Nephron (organoid): ENCODE measurements at regions not wholly inside any gene's neighbourhood (a gene's known extent, or its start where the extent isn't known, plus 50 kb on each side); places are given as distances from the start of the nearest gene placed in this dataset.

Experiments
- H3K27ac Mint-ChIP-seq, 3 experiments: 2 replicates each; pipeline ENCODE4 v1.8.0; 2020; ENCODE audit warnings: mixed read lengths in 3 of 3, mild to moderate bottlenecking in 2 of 3, moderate library complexity in 1 of 3
- H3K27me3 Mint-ChIP-seq: 2 replicates; pipeline ENCODE4 v1.8.0; 2021; ENCODE audit warnings: low read depth, mild to moderate bottlenecking, moderate library complexity, mixed read lengths
- H3K36me3 Mint-ChIP-seq: 2 replicates; pipeline ENCODE4 v1.8.0; 2020; ENCODE audit warnings: low read depth, mixed read lengths
- H3K4me1 Mint-ChIP-seq: 2 replicates; pipeline ENCODE4 v1.8.0; 2020; ENCODE audit warnings: mixed read lengths
- H3K4me3 Mint-ChIP-seq, 3 experiments: 2 replicates each; pipeline ENCODE4 v1.8.0; 2020; ENCODE audit warnings: mild to moderate bottlenecking in 3 of 3, mixed read lengths in 3 of 3, moderate library complexity in 2 of 3
- H3K9me3 Mint-ChIP-seq: 2 replicates; pipeline ENCODE4 v1.8.0; 2020; ENCODE audit warnings: mixed read lengths
- TF ChIP-seq, protein P1 (sequence below), 3 experiments: fragments of 200-600 bp; sonication (generic); IDR thresholded peaks; one replicate each; pipeline ENCODE4 v1.5.0; 2021; ENCODE audit warnings: antibody characterized with exemption in 3 of 3; ENCODE audit not compliant: unreplicated experiment in 3 of 3

DNA sequence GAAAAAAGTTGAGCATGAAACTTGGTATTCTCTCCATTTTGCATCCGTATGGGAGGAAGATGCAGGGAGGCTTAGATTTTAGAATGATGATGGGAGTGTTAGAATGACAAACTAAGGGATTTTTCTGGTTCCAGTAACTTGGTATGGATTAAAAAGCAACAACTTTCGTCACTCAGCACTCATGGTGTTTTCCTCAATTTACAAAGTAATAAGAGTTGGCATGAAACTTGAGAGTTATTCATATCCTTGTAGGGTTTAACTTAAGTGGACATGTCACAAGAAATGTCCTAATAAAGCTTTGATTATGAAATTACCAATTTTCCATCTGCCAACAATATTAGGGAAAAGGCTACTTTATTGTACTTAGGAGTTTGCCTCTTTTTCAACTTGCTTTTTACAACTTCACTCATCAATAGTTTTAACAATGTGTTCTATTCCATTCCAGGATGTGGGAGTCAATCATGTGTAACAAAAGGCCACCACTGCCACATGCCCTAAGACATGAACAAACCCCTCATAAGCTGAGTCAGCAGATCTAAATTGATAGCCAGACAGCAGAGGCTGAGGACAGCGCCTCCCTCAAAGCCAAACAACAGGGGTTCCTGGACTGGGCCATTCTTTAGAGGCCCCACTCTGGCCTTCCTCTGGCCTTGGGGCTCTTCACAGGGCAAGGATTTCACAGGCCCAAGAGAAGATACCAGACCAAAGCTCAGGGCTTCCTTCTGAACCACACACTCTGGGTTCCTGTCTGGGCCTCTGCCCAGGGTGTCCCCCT is 265.8 kb downstream of the TNS1 start:
- peaks cover 4% of the 10 kb centered on the region for H3K27me3 Mint-ChIP-seq
- no peaks in the 10 kb centered on the region for H3K36me3 Mint-ChIP-seq
- peaks cover 75% of the 10 kb centered on the region for H3K4me1 Mint-ChIP-seq
- H3K9me3 Mint-ChIP-seq: no peaks in the 10 kb centered on the region
- peak overlapping the region; percentile 60 to 96 (median 80) for H3K27ac Mint-ChIP-seq
- no peak overlapping the region for H3K4me3 Mint-ChIP-seq
- TF ChIP-seq, protein P1, sequence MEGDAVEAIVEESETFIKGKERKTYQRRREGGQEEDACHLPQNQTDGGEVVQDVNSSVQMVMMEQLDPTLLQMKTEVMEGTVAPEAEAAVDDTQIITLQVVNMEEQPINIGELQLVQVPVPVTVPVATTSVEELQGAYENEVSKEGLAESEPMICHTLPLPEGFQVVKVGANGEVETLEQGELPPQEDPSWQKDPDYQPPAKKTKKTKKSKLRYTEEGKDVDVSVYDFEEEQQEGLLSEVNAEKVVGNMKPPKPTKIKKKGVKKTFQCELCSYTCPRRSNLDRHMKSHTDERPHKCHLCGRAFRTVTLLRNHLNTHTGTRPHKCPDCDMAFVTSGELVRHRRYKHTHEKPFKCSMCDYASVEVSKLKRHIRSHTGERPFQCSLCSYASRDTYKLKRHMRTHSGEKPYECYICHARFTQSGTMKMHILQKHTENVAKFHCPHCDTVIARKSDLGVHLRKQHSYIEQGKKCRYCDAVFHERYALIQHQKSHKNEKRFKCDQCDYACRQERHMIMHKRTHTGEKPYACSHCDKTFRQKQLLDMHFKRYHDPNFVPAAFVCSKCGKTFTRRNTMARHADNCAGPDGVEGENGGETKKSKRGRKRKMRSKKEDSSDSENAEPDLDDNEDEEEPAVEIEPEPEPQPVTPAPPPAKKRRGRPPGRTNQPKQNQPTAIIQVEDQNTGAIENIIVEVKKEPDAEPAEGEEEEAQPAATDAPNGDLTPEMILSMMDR (IDR thresholded peaks at IDR 0.05; ENCODE audit: unreplicated experiment in 3 of 3): no peak

DNA sequence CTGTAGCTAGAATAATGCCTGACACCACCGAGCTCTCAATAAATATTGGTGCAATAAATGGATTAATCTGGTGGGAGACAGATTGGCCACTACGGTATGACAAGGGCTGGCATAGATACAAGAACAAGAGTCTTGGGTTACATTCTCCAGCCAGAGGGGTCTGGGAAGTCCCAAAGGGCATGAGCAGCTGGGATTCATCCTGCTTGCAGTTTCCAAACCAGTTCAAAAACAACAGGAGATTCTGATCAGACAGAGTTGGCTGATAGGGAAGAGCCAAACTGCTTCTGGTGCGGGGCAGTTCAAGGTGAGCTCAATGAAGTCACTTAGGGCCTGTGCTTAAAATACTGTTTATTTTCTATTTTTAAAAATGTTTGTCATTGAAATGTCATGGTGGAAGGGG is 266.9 kb downstream of the TNS1 start:
- Mint-ChIP-seq H3K9me3 (no peaks in the 10 kb centered on the region), H3K27ac (peak overlapping the region; percentile 60 to 96 (median 80)), H3K36me3 (no peaks in the 10 kb centered on the region), H3K4me1 (peaks cover 83% of the 10 kb centered on the region), H3K27me3 (peaks cover 4% of the 10 kb centered on the region), H3K4me3 (peak overlapping the region in 1 of 3 experiments; percentile 9)
- TF ChIP-seq, protein P1 (IDR thresholded peaks at IDR 0.05; ENCODE audit: unreplicated experiment in 3 of 3): no peak

DNA sequence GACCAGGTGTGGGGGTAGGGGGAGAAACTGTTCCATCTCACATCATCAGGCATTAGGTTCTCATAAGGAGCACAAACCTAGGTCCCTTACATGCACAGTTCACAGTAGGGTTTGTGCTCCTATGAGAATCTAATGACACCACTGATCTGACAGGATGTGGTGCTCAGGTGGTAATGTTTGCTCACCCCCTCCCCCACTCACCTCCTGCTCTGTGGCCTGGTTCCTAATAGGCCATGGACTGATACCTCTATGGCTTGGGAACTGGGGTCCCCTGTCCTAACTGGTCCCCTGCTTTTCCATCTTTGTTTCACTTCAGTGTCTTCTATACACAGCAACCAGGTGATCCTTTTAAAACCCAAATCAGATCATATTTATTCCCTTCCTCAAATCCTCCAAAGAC is 267.8 kb downstream of the TNS1 start:
- Mint-ChIP-seq H3K9me3 (no peaks in the 10 kb centered on the region), H3K4me3 (no peak overlapping the region), H3K27me3 (peaks cover 4% of the 10 kb centered on the region), H3K36me3 (no peaks in the 10 kb centered on the region), H3K4me1 (peaks cover 79% of the 10 kb centered on the region), H3K27ac (peak overlapping the region; percentile 60 to 96 (median 80))
- TF ChIP-seq, protein P1 (IDR thresholded peaks at IDR 0.05; ENCODE audit: unreplicated experiment in 3 of 3): no peak

DNA sequence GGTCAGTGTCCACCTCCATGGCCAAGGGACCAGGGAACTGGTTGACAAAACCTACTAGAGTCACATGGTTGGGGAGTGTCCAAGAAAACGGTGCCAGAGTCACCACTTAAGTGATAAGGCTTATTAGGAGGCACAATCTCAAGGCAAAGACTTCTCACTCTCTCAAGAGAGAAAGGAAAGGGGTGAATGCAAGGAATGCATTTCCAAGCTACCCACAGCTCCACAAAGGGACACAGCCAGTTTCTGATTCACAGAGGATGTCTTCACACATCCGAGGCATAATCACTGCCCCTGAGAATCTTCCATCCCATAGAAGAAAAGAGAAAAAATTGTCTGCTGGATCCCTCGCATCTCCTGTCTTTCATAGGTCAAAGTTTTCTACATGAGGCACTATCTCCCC is 269.3 kb downstream of the TNS1 start:
- peaks cover 83% of the 10 kb centered on the region for H3K4me1 Mint-ChIP-seq
- H3K36me3 Mint-ChIP-seq: no peaks in the 10 kb centered on the region
- H3K27ac Mint-ChIP-seq: peak overlapping the region; percentile 71 to 98 (median 96)
- peak overlapping the region in 1 of 3 experiments; percentile 21 for H3K4me3 Mint-ChIP-seq
- peaks cover 4% of the 10 kb centered on the region for H3K27me3 Mint-ChIP-seq
- H3K9me3 Mint-ChIP-seq: no peaks in the 10 kb centered on the region
- TF ChIP-seq, protein P1 (IDR thresholded peaks at IDR 0.05; ENCODE audit: unreplicated experiment in 3 of 3): no peak

DNA sequence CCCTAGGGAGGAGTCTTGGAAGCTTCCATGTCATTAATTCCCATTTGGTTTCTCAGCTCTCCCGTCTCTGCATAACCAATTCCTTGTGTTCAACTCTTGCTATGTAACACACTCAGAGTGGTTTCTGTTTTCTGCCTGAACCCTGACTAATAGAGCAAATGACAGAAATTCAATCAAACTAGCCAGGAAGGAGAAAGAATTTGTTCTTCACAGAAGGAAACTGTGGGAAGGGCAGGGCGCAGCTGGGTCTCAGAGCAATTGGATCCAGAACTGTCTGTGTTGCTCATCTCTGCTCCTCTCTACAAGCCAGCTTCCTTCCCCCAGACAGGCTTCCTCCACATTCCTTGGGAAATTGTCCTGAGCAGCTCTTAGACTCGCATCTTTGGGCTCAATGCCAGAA is 269.8 kb downstream of the TNS1 start:
- H3K9me3 Mint-ChIP-seq: no peaks in the 10 kb centered on the region
- no peaks in the 10 kb centered on the region for H3K36me3 Mint-ChIP-seq
- peaks cover 4% of the 10 kb centered on the region for H3K27me3 Mint-ChIP-seq
- peaks cover 81% of the 10 kb centered on the region for H3K4me1 Mint-ChIP-seq
- H3K4me3 Mint-ChIP-seq: peak overlapping the region in 1 of 3 experiments; percentile 21
- TF ChIP-seq, protein P1 (IDR thresholded peaks at IDR 0.05; ENCODE audit: unreplicated experiment in 3 of 3): no peak
- H3K27ac Mint-ChIP-seq: peak overlapping the region; percentile 71 to 98 (median 96)

DNA sequence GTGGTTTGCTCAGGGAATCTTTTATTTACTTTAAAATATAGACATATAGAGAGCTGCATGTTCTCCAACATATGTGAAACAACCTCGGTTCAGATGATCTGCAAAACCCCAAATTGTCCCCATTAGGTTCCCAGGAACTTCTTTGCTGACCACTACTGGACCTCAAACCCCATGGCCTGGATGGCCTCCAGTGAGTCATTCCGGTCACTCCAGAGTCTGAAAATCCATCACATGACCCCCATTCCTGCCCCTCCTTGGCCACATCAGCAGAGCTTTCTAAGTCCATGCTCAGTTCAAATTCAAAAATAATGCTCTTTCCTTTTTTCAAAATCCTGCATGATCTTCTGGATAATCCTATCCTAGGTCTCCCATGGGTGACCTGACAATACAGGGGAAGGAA is 271.0 kb downstream of the TNS1 start:
- TF ChIP-seq, protein P1 (IDR thresholded peaks at IDR 0.05; ENCODE audit: unreplicated experiment in 3 of 3): no peak
- peaks cover 71% of the 10 kb centered on the region for H3K4me1 Mint-ChIP-seq
- no peaks in the 10 kb centered on the region for H3K36me3 Mint-ChIP-seq
- peak overlapping the region in 2 of 3 experiments; percentile 25 to 96 for H3K27ac Mint-ChIP-seq
- H3K27me3 Mint-ChIP-seq: peaks cover 4% of the 10 kb centered on the region
- no peaks in the 10 kb centered on the region for H3K9me3 Mint-ChIP-seq
- no peak overlapping the region for H3K4me3 Mint-ChIP-seq
